OCI-LY7 (cell line): ENCODE measurements at regions not wholly inside any gene's neighbourhood (a gene's known extent, or its start where the extent isn't known, plus 50 kb on each side); places are given as distances from the start of the nearest gene placed in this dataset.

Experiments used
- BruUV-seq: library from RNA; stranded (reverse); fragments of 400-500 nt; replicated peaks from 2 replicates; lab custom pipeline; 2021; lab: Mats Ljungman, UMichigan
- CTCF ChIA-PET: fragments of 300-600 bp; sonication (Branson Sonifier 250); formaldehyde crosslinking; loops from one replicate; lab custom pipeline; 2022; ENCODE audit warnings: antibody characterized with exemption; ENCODE audit not compliant: unreplicated experiment; lab: Charles Lee
- POLR2A ChIA-PET: fragments of 300-600 bp; sonication (Branson Sonifier 250); formaldehyde crosslinking; loops from one replicate; lab custom pipeline; 2022; ENCODE audit warnings: antibody characterized with exemption; lab: Charles Lee
- DNase-seq: peaks from one replicate; pipeline ENCODE4 v3.0.0-alpha.2; 2015; ENCODE audit warnings: low spot score
- H2AFZ ChIP-seq: fragments of 200-600 bp; sonication (generic), shearing (Covaris generic); 2 replicates; pipeline ENCODE4 v1.6.1; 2014; ENCODE audit warnings: mild to moderate bottlenecking, antibody characterized with exemption, low read length, moderate library complexity
- H3K27ac ChIP-seq: fragments of 200-600 bp; sonication (generic); 2 replicates; pipeline ENCODE4 v1.5.1; 2014; ENCODE audit warnings: mixed run types, low read depth, mild to moderate bottlenecking, moderate library complexity, low read length, inconsistent platforms; ENCODE audit not compliant: poor library complexity, severe bottlenecking
- H3K36me3 ChIP-seq: fragments of 200-600 bp; sonication (generic); 2 replicates; pipeline ENCODE4 v1.6.1; 2014; ENCODE audit warnings: mild to moderate bottlenecking, antibody characterized with exemption, low read length, moderate library complexity, mixed read lengths; ENCODE audit not compliant: insufficient read depth
- H3K4me1 ChIP-seq: fragments of 200-600 bp; sonication (generic); 2 replicates; pipeline ENCODE4 v1.5.1; 2014; ENCODE audit warnings: mild to moderate bottlenecking, low read length; ENCODE audit not compliant: insufficient read depth, poor library complexity, severe bottlenecking
- H3K4me2 ChIP-seq: fragments of 200-600 bp; sonication (generic); 2 replicates; pipeline ENCODE4 v1.6.1; 2014; ENCODE audit warnings: mild to moderate bottlenecking, low read length
- H3K4me3 ChIP-seq: fragments of 200-600 bp; sonication (generic); 2 replicates; pipeline ENCODE4 v1.5.1; 2014; ENCODE audit warnings: mild to moderate bottlenecking, low read depth, low read length; ENCODE audit not compliant: poor library complexity, severe bottlenecking
- H3K79me2 ChIP-seq: fragments of 200-600 bp; sonication (generic); 2 replicates; pipeline ENCODE4 v1.6.1; 2016; ENCODE audit warnings: low read depth, mild to moderate bottlenecking, low read length, moderate library complexity, mixed read lengths; ENCODE audit not compliant: insufficient read depth
- H3K9me2 ChIP-seq: fragments of 200-600 bp; sonication (generic); 2 replicates; pipeline ENCODE4 v1.6.1; 2016; ENCODE audit warnings: mild to moderate bottlenecking, low read length, mixed read lengths; ENCODE audit not compliant: insufficient read depth
- H3K9me3 ChIP-seq: fragments of 200-600 bp; sonication (generic); 2 replicates; pipeline ENCODE4 v1.6.1; 2014; ENCODE audit warnings: mild to moderate bottlenecking, mixed run types, low read length, mixed read lengths
- H4K20me1 ChIP-seq: fragments of 200-600 bp; sonication (generic); 2 replicates; pipeline ENCODE4 v1.6.1; 2014; ENCODE audit warnings: mild to moderate bottlenecking, antibody characterized with exemption, low read length, moderate library complexity, mixed read lengths; ENCODE audit not compliant: insufficient read depth
- CTCF ChIP-seq: fragments of 200-600 bp; sonication (generic); conservative IDR thresholded peaks from 2 replicates; pipeline ENCODE4 v1.5.1; 2014; ENCODE audit warnings: mild to moderate bottlenecking, antibody characterized with exemption, low read length, moderate library complexity, mixed read lengths
- EZH2phosphoT487 ChIP-seq: fragments of 200-600 bp; sonication (generic); IDR thresholded peaks from 2 replicates; pipeline ENCODE4 v1.6.1; 2018; ENCODE audit warnings: low read depth, borderline replicate concordance, mild to moderate bottlenecking, mixed run types, antibody characterized with exemption, low read length, moderate library complexity, mixed read lengths
- intact Hi-C: fragments of 100-400 bp; cut with micrococcal nuclease; formaldehyde crosslinking; loops from one replicate; pipeline ENCODE4 v1.10.0; 2022; ENCODE audit not compliant: unreplicated experiment

DNA sequence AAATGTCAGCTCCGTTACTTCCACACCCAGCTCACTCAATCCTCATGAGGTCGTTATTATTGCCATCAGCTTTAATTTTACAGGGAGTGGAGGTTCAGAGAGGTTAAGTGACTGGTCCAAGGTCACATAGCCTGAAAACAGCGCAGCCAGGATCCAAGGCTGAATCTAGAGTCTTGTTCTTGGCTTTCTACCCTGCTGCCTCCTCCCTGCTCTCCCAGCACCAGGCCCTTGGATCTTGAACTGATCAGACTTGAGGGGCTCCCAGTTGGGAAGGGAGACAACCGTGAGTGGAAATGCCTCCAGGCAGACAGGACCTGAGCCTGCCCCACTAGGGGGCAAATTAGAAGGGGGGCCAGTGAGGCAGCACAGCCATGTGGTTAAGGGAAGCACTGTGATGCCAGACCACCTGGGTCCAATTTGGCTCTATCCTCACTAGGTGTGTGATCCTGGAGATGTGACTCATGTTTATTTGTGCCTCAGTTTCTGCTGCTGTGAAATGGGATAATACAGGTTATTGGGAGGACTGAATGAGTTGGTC lies 135.6 kb upstream of the PTPN1 start:
- no peak overlapping the region for H3K4me2 ChIP-seq
- no TSS peak for BruUV-seq
- TF ChIP-seq EZH2phosphoT487 = no peak
- no peak for TF ChIP-seq CTCF
- no peak overlapping the region for H2AFZ ChIP-seq
- no peaks in the 10 kb centered on the region for H3K79me2 ChIP-seq
- POLR2A ChIA-PET = no interaction called here
- H3K4me3 ChIP-seq = no peak overlapping the region
- no peak overlapping the region for H3K27ac ChIP-seq
- H4K20me1 ChIP-seq = no peaks in the 10 kb centered on the region
- intact Hi-C loops = no loop called here
- H3K4me1 ChIP-seq = no peaks in the 10 kb centered on the region
- DNase-seq = no peak
- H3K9me2 ChIP-seq = no peaks in the 10 kb centered on the region
- no peaks in the 10 kb centered on the region for H3K36me3 ChIP-seq
- CTCF ChIA-PET = no interaction called here
- no peaks in the 10 kb centered on the region for H3K9me3 ChIP-seq

DNA sequence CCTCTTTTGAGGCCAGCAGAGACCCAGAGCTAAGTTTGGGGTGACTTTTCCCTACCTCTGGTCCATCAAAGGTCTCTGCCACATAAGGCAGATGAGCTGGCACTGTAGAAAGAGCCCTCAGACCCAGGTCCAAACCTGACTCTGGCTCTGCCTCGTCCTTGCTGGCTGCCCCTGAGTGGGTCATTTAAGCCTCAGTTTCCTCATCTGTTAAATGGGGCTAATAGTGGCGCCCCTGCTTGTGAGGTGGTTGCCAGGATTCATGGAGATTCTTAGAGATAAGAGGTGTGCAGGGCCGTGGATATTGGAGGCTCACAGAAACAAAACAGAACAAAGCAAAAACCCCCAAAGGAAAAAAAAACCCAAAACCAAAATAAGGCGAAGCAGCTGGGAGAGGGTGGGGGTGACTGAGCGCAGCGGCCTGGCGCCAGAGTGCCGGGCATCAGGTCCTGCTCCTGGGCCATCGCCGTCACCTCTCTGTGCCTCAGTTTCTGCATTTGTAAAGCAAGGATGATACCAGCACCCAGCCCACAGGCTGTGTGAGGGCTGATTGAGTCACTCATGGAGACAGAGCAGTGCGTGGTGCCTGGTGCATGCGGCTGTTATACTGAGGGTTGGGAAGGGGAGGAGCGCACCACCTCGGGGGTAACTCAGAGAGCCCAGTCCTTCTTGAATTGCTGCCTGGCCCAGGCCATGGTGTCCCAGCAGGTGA lies 133.8 kb upstream of the PTPN1 start:
- no TSS peak for BruUV-seq
- Histone ChIP-seq H3K4me1 (no peaks in the 10 kb centered on the region), H3K36me3 (no peaks in the 10 kb centered on the region), H4K20me1 (no peaks in the 10 kb centered on the region), H3K27ac (no peak overlapping the region), H3K4me3 (no peak overlapping the region), H3K79me2 (no peaks in the 10 kb centered on the region), H3K4me2 (no peak overlapping the region), H3K9me3 (no peaks in the 10 kb centered on the region), H3K9me2 (no peaks in the 10 kb centered on the region), H2AFZ (no peak overlapping the region)
- ChIA-PET POLR2A (no interaction called here), CTCF (no interaction called here)
- no peak for DNase-seq
- intact Hi-C loops = no loop called here
- no peak for TF ChIP-seq EZH2phosphoT487
- TF ChIP-seq CTCF = no peak

GRCh38 chr20:50376888-50377459 lies 133.2 kb upstream of the PTPN1 start:
- Histone ChIP-seq H3K4me1 (peaks cover 3% of the 10 kb centered on the region), H3K36me3 (no peaks in the 10 kb centered on the region), H3K9me3 (no peaks in the 10 kb centered on the region), H2AFZ (no peak overlapping the region), H3K4me3 (no peak overlapping the region), H3K4me2 (no peak overlapping the region), H4K20me1 (no peaks in the 10 kb centered on the region), H3K27ac (no peak overlapping the region), H3K9me2 (no peaks in the 10 kb centered on the region), H3K79me2 (no peaks in the 10 kb centered on the region)
- POLR2A ChIA-PET = no interaction called here
- no peak for DNase-seq
- BruUV-seq = no TSS peak
- intact Hi-C loops = no loop called here
- no peak for TF ChIP-seq EZH2phosphoT487
- TF ChIP-seq CTCF = no peak
- CTCF ChIA-PET = no interaction called here
